AG10803 (cell line): ENCODE measurements at regions not wholly inside any gene's neighbourhood (a gene's known extent, or its start where the extent isn't known, plus 50 kb on each side); places are given as distances from the start of the nearest gene placed in this dataset.

Experiments
- DNase-seq: peaks from one replicate; pipeline ENCODE4 v3.0.0; 2010; ENCODE audit warnings: low read depth
- H3K4me3 ChIP-seq: 2 replicates; pipeline ENCODE4 v1.5.1; 2011; ENCODE audit warnings: mild to moderate bottlenecking, low read length, control low read depth
- CTCF ChIP-seq: conservative IDR thresholded peaks from 2 replicates; pipeline ENCODE4 v1.5.1; 2011; ENCODE audit warnings: mild to moderate bottlenecking, low read length, control low read depth, inconsistent platforms

DNA sequence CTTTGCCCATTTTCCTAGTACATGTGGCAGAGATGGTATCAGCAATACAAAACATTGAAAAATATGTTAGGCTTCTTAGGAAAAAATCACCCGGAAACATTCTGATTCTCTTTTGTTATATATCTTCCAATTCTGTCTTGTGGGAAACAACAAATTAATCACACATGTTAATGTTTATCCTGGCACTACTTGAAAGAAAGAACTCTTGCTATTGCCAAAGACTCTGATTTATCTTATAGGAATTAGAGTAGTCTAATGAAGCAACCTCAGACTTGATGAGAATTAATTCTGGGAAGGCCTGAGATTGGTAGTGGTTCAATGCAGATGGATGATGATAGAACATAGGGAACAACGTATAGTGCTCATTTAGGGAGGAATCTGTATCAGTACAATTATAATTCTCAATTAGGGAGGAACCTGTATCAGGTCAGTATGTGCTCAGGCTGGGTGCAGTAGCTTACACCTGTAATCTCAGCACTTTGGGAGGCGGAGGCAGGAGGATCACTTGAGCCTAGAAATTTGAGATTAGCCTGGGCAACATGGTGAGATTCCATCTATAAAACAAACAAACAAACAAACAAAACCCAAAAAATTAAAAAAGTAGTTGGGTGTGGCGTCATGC lies 50.7 kb downstream of the TAS2R16 start:
- peak; percentile 1 for DNase-seq
- TF ChIP-seq CTCF = no peak
- H3K4me3 ChIP-seq = no peak overlapping the region

- DNase-seq = no peak
- H3K4me3 ChIP-seq = no peak overlapping the region
- TF ChIP-seq CTCF = no peak
Observed at GRCh38 chr7:122942765-122943164, 52.7 kb downstream of the TAS2R16 start.

DNA sequence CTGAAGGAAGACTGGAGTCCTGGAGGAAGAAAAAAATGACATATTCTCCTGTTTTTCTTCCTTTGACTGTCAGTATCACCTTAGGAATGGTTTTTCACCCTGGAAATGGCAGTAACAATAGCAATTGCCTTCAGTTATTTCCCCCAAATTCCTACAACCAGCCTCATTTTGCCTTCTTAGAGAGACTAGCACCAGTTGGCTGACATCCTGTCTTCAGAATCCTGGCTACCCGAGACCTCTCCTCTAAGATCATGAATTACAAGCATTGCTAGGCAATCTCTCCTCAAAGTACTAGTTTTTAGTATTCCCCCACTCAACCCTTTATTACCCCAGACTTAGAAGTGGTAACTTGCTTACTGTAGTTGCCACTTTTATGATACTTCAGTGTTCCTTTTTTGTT lies 53.4 kb downstream of the TAS2R16 start:
- no peak for TF ChIP-seq CTCF
- no peak overlapping the region for H3K4me3 ChIP-seq
- DNase-seq = no peak
